HFF-Myc (cell line): ENCODE measurements at regions not wholly inside any gene's neighbourhood (a gene's known extent, or its start where the extent isn't known, plus 50 kb on each side); places are given as distances from the start of the nearest gene placed in this dataset.
"Not testable (repeated sequence)": the region's sequence is repeated elsewhere in the genome, so short reads cannot be mapped to it uniquely, and the experiment has no call there.

Experiments used
- DNase-seq: peaks from one replicate; pipeline ENCODE4 v3.0.0-alpha.2; 2011; ENCODE audit warnings: low read depth; ENCODE audit errors: extremely low read depth
- H3K4me3 ChIP-seq: replicated peaks from 2 replicates; pipeline ENCODE4 v1.5.1; 2011; ENCODE audit warnings: low read depth, mild to moderate bottlenecking, control low read depth, low read length
- TF ChIP-seq, protein P1 (sequence below): IDR thresholded peaks from 2 replicates; pipeline ENCODE4 v1.5.1; 2012; ENCODE audit warnings: mild to moderate bottlenecking, low read depth, low read length, control low read depth; ENCODE audit errors: missing control alignments

GRCh38 chr11:38543311-38543710 is 1945.3 kb upstream of the RAG2 start:
- no peak for DNase-seq
- H3K4me3 ChIP-seq, result no peak overlapping the region
- TF ChIP-seq, protein P1, sequence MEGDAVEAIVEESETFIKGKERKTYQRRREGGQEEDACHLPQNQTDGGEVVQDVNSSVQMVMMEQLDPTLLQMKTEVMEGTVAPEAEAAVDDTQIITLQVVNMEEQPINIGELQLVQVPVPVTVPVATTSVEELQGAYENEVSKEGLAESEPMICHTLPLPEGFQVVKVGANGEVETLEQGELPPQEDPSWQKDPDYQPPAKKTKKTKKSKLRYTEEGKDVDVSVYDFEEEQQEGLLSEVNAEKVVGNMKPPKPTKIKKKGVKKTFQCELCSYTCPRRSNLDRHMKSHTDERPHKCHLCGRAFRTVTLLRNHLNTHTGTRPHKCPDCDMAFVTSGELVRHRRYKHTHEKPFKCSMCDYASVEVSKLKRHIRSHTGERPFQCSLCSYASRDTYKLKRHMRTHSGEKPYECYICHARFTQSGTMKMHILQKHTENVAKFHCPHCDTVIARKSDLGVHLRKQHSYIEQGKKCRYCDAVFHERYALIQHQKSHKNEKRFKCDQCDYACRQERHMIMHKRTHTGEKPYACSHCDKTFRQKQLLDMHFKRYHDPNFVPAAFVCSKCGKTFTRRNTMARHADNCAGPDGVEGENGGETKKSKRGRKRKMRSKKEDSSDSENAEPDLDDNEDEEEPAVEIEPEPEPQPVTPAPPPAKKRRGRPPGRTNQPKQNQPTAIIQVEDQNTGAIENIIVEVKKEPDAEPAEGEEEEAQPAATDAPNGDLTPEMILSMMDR, result no peak

DNA sequence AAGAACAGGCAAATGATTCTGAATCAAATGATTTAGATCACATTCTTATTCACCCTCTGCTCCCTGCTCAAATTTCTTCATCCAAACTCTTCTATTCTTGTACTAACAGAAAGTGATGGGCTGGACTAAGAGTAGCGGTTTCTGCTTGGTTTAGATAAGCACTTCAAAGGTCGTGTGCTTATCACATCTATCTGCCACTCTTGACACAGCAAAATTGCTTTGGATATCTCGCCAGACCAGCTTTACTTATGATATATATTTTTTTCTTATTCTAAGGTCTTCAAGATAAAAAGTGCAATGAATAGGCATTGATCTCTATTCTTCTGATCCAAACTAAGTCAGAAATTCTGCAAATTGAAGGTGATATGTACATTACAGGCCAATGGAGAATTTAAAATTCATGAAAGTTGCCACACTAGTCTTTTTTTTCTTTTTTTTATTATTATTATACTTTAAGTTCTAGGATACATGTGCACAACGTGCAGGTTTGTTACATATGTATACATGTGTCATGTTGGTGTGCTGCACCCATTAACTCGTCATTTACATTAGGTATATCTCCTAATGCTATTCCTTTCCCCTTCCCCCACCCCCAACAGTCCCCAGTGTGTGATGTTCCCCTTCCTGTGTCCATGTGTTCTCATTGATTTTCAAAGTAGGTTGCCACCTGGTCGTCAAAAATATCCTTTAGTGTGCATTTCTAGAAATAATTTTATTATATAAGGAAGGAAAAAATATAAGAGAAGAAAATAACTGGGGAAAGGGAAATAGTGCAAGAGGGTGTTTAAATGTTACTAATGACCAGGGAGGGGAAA is 1941.0 kb upstream of the RAG2 start:
- DNase-seq, result no peak
- TF ChIP-seq, protein P1, result no peak
- H3K4me3 ChIP-seq, result no peak overlapping the region

DNA sequence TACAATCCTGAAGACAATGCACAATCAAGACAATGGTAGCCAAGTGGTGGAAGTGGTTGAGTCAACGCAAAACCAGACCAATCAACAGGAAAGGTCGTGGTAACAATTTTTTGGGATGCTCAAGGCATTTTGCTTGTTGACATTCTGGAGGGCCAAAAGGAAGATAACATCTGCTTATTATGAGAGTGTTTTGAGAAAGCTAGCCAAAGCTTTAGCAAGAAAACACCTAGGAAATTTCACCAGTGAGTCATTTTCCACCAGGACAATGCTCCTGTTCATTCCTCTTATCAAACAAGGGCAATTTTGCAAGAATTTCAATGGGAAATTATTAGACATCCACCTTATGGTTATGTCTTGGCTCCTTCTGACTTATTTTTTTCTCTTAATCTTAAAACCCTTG is 1932.2 kb upstream of the RAG2 start:
- no peak overlapping the region for H3K4me3 ChIP-seq
- no peak for DNase-seq
- TF ChIP-seq, protein P1, result no peak

DNA sequence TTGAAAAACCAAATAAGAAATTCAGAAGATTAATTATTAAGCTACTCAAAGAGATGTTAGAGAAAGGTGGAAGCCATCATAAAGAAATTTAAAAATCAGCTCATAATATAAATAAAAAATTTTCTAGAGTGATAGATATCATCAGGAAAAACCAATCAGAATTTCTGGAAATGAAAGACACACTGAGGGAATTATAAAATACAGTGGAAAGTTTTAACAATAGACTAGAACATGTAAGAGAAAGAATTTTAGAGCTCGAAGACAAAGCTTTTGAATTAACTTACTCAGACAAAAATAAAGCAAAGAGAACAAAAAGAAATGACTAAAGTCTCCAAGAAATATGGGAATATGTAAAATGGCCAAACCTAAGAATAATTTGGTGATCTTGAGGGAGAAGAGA is 1926.9 kb upstream of the RAG2 start:
- TF ChIP-seq, protein P1, result no peak
- DNase-seq, result no peak
- no peak overlapping the region for H3K4me3 ChIP-seq

DNA sequence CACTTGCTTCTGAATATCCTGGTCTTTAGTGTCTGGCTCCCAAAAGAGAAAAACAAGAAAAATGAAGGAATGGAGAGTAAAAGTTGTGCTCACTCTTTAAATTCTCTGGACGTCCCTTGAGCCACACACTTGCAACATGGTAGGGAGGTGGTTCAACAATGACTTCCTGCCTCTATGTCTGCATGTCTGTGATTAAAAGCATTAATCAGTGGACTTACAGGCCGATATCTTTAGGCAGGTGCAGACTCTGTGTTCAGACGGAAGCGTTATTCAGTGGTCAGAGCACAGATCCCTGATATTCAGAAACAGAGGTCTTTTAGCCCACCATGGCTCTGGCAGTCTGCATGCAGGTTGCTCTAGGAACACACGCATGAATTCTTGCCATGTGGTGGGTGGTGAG is 1920.0 kb upstream of the RAG2 start:
- no peak for DNase-seq
- TF ChIP-seq, protein P1, result no peak
- no peak overlapping the region for H3K4me3 ChIP-seq

DNA sequence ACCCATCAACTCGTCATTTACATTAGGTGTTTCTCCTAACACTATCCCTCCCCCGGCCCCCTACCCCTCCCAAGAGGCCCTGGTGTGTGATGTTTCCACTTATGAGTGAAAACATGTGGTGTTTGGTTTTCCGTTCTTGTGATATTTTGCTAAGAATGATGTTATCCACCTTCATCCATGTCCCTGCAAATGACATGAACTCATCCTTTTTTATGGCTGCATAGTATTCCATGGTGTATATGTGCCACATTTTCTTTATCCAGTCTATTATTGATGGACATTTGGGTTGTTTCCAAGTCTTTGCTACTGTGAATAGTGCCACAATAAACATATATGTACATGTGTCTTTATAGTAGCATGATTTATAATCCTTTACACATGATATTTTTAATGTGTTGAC is 1914.8 kb upstream of the RAG2 start:
- not testable (repeated sequence) for H3K4me3 ChIP-seq, DNase-seq

DNA sequence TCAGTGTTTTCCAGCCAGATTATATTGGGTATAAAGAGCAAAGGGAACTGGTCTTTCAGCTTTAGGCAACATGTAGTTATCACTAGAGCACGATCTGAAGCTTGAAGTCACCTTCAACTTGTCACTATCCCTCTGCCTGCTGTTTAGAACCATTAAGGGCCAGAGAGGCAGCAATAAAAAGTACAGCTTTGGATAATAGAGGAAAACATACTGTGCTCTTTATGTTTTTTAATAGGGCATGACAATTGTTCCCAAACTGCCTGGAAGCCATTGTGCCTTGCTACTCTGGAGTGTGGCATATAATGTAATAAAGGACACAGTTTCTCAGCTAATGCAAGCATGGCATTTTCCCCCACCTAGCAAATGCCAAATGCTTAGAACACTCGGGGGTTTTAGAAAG is 1912.0 kb upstream of the RAG2 start:
- TF ChIP-seq, protein P1, result no peak
- H3K4me3 ChIP-seq, result no peak overlapping the region

More for the DNA sequence above, 1912.0 kb upstream of the RAG2 start:
- no peak for DNase-seq
